Ovary (tissue), 3 donors: ENCODE measurements at regions not wholly inside any gene's neighbourhood (a gene's known extent, or its start where the extent isn't known, plus 50 kb on each side); places are given as distances from the start of the nearest gene placed in this dataset.

Source experiments
- POLR2A ChIP-seq: fragments of 450-650 bp; IDR thresholded peaks from one replicate; pipeline ENCODE4 v1.6.1; 2017; ENCODE audit warnings: antibody characterized with exemption, mild to moderate bottlenecking, moderate library complexity
- TF ChIP-seq, protein P1 (sequence below), 3 donors: fragments of 450-650 bp in 2 of 3; fragments of 200-600 bp in 1 of 3; IDR thresholded peaks; one replicate each; pipeline versions ENCODE4 v1.5.1 to v1.8.0; 2016 to 2022; ENCODE audit warnings: antibody characterized with exemption in 3 of 3, mild to moderate bottlenecking in 1 of 3
- donor health status: DM: no; HTN: no; CAD: no.

DNA sequence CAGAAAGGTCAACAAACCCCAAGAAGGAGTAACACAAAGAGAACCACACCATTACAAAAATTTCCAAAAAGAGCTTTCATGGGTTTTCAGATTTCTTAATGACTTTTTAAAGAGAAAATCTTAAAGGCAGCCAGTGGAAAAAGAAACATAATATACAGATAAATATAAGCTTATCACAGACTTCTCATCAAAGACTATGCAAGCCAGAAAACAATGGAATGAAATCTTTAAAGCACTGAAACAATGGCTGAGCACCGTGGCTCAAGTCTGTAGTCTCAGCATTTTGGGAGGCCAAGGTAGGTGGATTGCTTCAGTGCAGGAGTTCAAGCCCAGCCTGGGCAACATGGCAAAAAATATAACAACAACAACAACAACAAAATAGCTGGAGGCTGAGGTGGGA, 237.4 kb downstream of the CYP26B1 start:
- TF ChIP-seq, protein P1, sequence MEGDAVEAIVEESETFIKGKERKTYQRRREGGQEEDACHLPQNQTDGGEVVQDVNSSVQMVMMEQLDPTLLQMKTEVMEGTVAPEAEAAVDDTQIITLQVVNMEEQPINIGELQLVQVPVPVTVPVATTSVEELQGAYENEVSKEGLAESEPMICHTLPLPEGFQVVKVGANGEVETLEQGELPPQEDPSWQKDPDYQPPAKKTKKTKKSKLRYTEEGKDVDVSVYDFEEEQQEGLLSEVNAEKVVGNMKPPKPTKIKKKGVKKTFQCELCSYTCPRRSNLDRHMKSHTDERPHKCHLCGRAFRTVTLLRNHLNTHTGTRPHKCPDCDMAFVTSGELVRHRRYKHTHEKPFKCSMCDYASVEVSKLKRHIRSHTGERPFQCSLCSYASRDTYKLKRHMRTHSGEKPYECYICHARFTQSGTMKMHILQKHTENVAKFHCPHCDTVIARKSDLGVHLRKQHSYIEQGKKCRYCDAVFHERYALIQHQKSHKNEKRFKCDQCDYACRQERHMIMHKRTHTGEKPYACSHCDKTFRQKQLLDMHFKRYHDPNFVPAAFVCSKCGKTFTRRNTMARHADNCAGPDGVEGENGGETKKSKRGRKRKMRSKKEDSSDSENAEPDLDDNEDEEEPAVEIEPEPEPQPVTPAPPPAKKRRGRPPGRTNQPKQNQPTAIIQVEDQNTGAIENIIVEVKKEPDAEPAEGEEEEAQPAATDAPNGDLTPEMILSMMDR (IDR thresholded peaks at IDR 0.05): no peak
- TF ChIP-seq POLR2A: no peak
